SK-N-SH (cell line): ENCODE measurements at regions not wholly inside any gene's neighbourhood (a gene's known extent, or its start where the extent isn't known, plus 50 kb on each side); places are given as distances from the start of the nearest gene placed in this dataset.

Experiments used
- CTCF ChIP-seq: fragments of 200-600 bp; sonication (generic); IDR thresholded peaks from 2 replicates; pipeline ENCODE4 v1.6.1; 2017; ENCODE audit warnings: antibody characterized with exemption, mild to moderate bottlenecking, moderate library complexity
- FOSL2 ChIP-seq: IDR thresholded peaks from 2 replicates; pipeline ENCODE4 v1.4.0; 2012; ENCODE audit warnings: low read depth, mild to moderate bottlenecking, moderate library complexity, borderline replicate concordance
- GATA2 ChIP-seq: sonication (generic); formaldehyde crosslinking; IDR thresholded peaks from 2 replicates; pipeline ENCODE4 v1.5.0; 2020; ENCODE audit warnings: mild to moderate bottlenecking, missing genetic modification reagents
- IRF3 ChIP-seq: fragments of 150-350 bp; IDR thresholded peaks from 2 replicates; pipeline ENCODE4 v1.6.1; 2016; ENCODE audit warnings: mild to moderate bottlenecking, low read depth, low read length
- MAX ChIP-seq: IDR thresholded peaks from 2 replicates; pipeline ENCODE4 v1.4.0; 2012; ENCODE audit warnings: low read depth
- RAD21 ChIP-seq: IDR thresholded peaks from 2 replicates; pipeline ENCODE4 v1.6.1; 2012; ENCODE audit warnings: mild to moderate bottlenecking, low read length
- SIN3A ChIP-seq: IDR thresholded peaks from 2 replicates; pipeline ENCODE4 v1.6.1; 2012; ENCODE audit warnings: low read depth, mild to moderate bottlenecking, low read length, moderate library complexity, borderline replicate concordance
- TAF1 ChIP-seq: IDR thresholded peaks from 2 replicates; pipeline ENCODE4 v1.6.1; 2012; ENCODE audit warnings: low read depth, mild to moderate bottlenecking, low read length, moderate library complexity, borderline replicate concordance
- USF1 ChIP-seq: IDR thresholded peaks from 2 replicates; pipeline ENCODE4 v1.4.0; 2012; ENCODE audit warnings: low read depth, borderline replicate concordance
- USF2 ChIP-seq: fragments of 150-350 bp; IDR thresholded peaks from 2 replicates; pipeline ENCODE4 v1.6.1; 2017; ENCODE audit warnings: antibody characterized with exemption, low read length, low read depth, borderline replicate concordance
- ZBTB33 ChIP-seq: IDR thresholded peaks from 2 replicates; pipeline ENCODE4 v1.4.0; 2012; ENCODE audit warnings: low read depth, borderline replicate concordance

GRCh38 chr1:30184393-30185141, 538.8 kb downstream of the MATN1 start:
- TF ChIP-seq TAF1 (no peak), CTCF (no peak), FOSL2 (no peak), MAX (no peak), ZBTB33 (no peak), USF1 (no peak), IRF3 (no peak), SIN3A (no peak), USF2 (no peak), GATA2 (CRISPR knock-in tag) (peak; percentile 69), RAD21 (no peak; the same call in 1 of the 2 replicates)
